HG03108 (cell line): ENCODE measurements at regions not wholly inside any gene's neighbourhood (a gene's known extent, or its start where the extent isn't known, plus 50 kb on each side); places are given as distances from the start of the nearest gene placed in this dataset.
"Not testable (repeated sequence)": the region's sequence is repeated elsewhere in the genome, so short reads cannot be mapped to it uniquely, and the experiment has no call there.

ENCODE experiments used
- ATAC-seq: cut with Tn5 transposase; IDR thresholded peaks from one replicate; pipeline ENCODE4 v1.9.1; 2021; ENCODE audit warnings: moderate library complexity; ENCODE audit not compliant: unreplicated experiment

- ATAC-seq = not testable (repeated sequence)
Measured at GRCh38 chr2:109976319-109976718, 77.8 kb downstream of the LIMS3 start.

- ATAC-seq = not testable (repeated sequence)
Measured at GRCh38 chr2:109980754-109981153, 82.3 kb downstream of the LIMS3 start.

GRCh38 chr2:109986389-109987088 lies 88.1 kb downstream of the LIMS3 start:
- not testable (repeated sequence) for ATAC-seq

- not testable (repeated sequence) for ATAC-seq
Measured at GRCh38 chr2:109987089-109987420, 88.6 kb downstream of the LIMS3 start.

GRCh38 chr2:109987458-109988345 lies 89.2 kb downstream of the LIMS3 start:
- peak; percentile 55 for ATAC-seq

GRCh38 chr2:109999395-109999794 lies 100.9 kb downstream of the LIMS3 start:
- not testable (repeated sequence) for ATAC-seq

- ATAC-seq = not testable (repeated sequence)
Measured at GRCh38 chr2:110002502-110002901, 104.0 kb downstream of the LIMS3 start.

- ATAC-seq = not testable (repeated sequence)
Measured at GRCh38 chr2:110013388-110013787, 102.2 kb downstream of the MALL start.

- not testable (repeated sequence) for ATAC-seq
Measured at GRCh38 chr2:110016381-110017092, 99.1 kb downstream of the MALL start.

- not testable (repeated sequence) for ATAC-seq
Measured at GRCh38 chr2:110020269-110020668, 95.4 kb downstream of the MALL start.

GRCh38 chr2:110022278-110022677 lies 93.3 kb downstream of the MALL start:
- ATAC-seq = not testable (repeated sequence)

- not testable (repeated sequence) for ATAC-seq
Measured at GRCh38 chr2:110026126-110026785, 89.4 kb downstream of the MALL start.

GRCh38 chr2:110028411-110028810 lies 87.2 kb downstream of the MALL start:
- ATAC-seq = not testable (repeated sequence)

GRCh38 chr2:110030894-110031293 lies 84.7 kb downstream of the MALL start:
- ATAC-seq = not testable (repeated sequence)

- not testable (repeated sequence) for ATAC-seq
Measured at GRCh38 chr2:110031722-110032327, 83.8 kb downstream of the MALL start.
